ENCODE measurements at regions not wholly inside any gene's neighbourhood (a gene's known extent, or its start where the extent isn't known, plus 50 kb on each side); places are given as distances from the start of the nearest gene placed in this dataset.
"Not testable (repeated sequence)": the region's sequence is repeated elsewhere in the genome, so short reads cannot be mapped to it uniquely, and the experiment has no call there.

- H3K27ac Mint-ChIP-seq: no peak overlapping the region
Measured at GRCh38 chrY:12309212-12309611, 391.8 kb upstream of the USP9Y start.

GRCh38 chrY:12310832-12311231 is 390.2 kb upstream of the USP9Y start:
- Mint-ChIP-seq H3K27ac (no peak overlapping the region), H3K27me3 (peaks cover 2% of the 10 kb centered on the region), H3K4me3 (no peak overlapping the region), H3K4me1 (ENCODE audit: low read depth) (peaks cover 2% of the 10 kb centered on the region), H3K9me3 (ENCODE audit: low read depth) (no peaks in the 10 kb centered on the region), H3K36me3 (no peaks in the 10 kb centered on the region)

More at GRCh38 chrY:12309212-12309611, 391.8 kb upstream of the USP9Y start:
- H3K9me3 Mint-ChIP-seq (ENCODE audit: low read depth): no peaks in the 10 kb centered on the region
- H3K36me3 Mint-ChIP-seq: no peaks in the 10 kb centered on the region
- no peak overlapping the region for H3K4me3 Mint-ChIP-seq
- peaks cover 2% of the 10 kb centered on the region for H3K27me3 Mint-ChIP-seq
- peaks cover 2% of the 10 kb centered on the region for H3K4me1 Mint-ChIP-seq (ENCODE audit: low read depth)

- no peak overlapping the region for H3K27ac Mint-ChIP-seq
- no peaks in the 10 kb centered on the region for H3K4me1 Mint-ChIP-seq (ENCODE audit: low read depth)
- H3K4me3 Mint-ChIP-seq: no peak overlapping the region
- H3K9me3 Mint-ChIP-seq (ENCODE audit: low read depth): no peaks in the 10 kb centered on the region
- no peaks in the 10 kb centered on the region for H3K27me3 Mint-ChIP-seq
- H3K36me3 Mint-ChIP-seq: no peaks in the 10 kb centered on the region
Measured at GRCh38 chrY:12327751-12328150, 373.3 kb upstream of the USP9Y start.

GRCh38 chrY:12331917-12332316 is 369.1 kb upstream of the USP9Y start:
- not testable (repeated sequence) for H3K27ac Mint-ChIP-seq; H3K36me3 Mint-ChIP-seq; H3K27me3 Mint-ChIP-seq; H3K9me3 Mint-ChIP-seq (ENCODE audit: low read depth); H3K4me3 Mint-ChIP-seq; H3K4me1 Mint-ChIP-seq (ENCODE audit: low read depth)

DNA sequence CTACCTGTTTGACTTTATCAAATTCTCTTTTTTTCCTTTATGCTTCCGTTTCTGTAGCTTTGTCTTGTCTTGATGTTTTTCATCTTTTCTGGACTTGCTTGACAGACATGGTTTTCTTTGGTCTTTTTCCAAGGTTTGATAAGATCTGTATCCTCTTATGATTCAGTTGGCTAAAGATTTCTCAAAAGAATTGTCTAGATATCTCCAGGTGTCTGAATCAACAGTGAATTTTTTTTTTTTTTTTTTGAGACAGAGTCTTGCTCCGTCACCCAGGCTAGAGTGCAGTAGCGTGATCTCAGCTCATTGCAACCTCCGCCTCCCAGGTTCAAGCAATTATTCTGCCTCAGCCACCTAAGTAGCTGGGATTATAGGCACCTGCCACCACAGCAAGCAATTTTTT is 357.8 kb upstream of the USP9Y start:
- Mint-ChIP-seq H3K4me1 (ENCODE audit: low read depth) (no peaks in the 10 kb centered on the region), H3K27ac (no peak overlapping the region), H3K27me3 (peaks cover 3% of the 10 kb centered on the region), H3K36me3 (no peaks in the 10 kb centered on the region), H3K4me3 (no peak overlapping the region), H3K9me3 (ENCODE audit: low read depth) (no peaks in the 10 kb centered on the region)

GRCh38 chrY:12348181-12348580 is 352.9 kb upstream of the USP9Y start:
- no peak overlapping the region for H3K4me3 Mint-ChIP-seq
- no peaks in the 10 kb centered on the region for H3K9me3 Mint-ChIP-seq (ENCODE audit: low read depth)
- H3K36me3 Mint-ChIP-seq: peaks cover 2% of the 10 kb centered on the region
- no peaks in the 10 kb centered on the region for H3K4me1 Mint-ChIP-seq (ENCODE audit: low read depth)
- no peak overlapping the region for H3K27ac Mint-ChIP-seq
- H3K27me3 Mint-ChIP-seq: peaks cover 3% of the 10 kb centered on the region

- H3K4me3 Mint-ChIP-seq: no peak overlapping the region
- H3K36me3 Mint-ChIP-seq: no peaks in the 10 kb centered on the region
- no peak overlapping the region for H3K27ac Mint-ChIP-seq
- no peaks in the 10 kb centered on the region for H3K9me3 Mint-ChIP-seq (ENCODE audit: low read depth)
- no peaks in the 10 kb centered on the region for H3K27me3 Mint-ChIP-seq
- H3K4me1 Mint-ChIP-seq (ENCODE audit: low read depth): peaks cover 3% of the 10 kb centered on the region
Measured at GRCh38 chrY:12357204-12357603, 343.8 kb upstream of the USP9Y start.

GRCh38 chrY:12357655-12358054 is 343.4 kb upstream of the USP9Y start:
- no peaks in the 10 kb centered on the region for H3K9me3 Mint-ChIP-seq (ENCODE audit: low read depth)
- H3K4me3 Mint-ChIP-seq: no peak overlapping the region
- H3K4me1 Mint-ChIP-seq (ENCODE audit: low read depth): peaks cover 3% of the 10 kb centered on the region
- H3K27me3 Mint-ChIP-seq: no peaks in the 10 kb centered on the region
- H3K36me3 Mint-ChIP-seq: no peaks in the 10 kb centered on the region
- no peak overlapping the region for H3K27ac Mint-ChIP-seq

- Mint-ChIP-seq H3K4me3 (no peak overlapping the region), H3K27ac (no peak overlapping the region), H3K36me3 (no peaks in the 10 kb centered on the region), H3K4me1 (ENCODE audit: low read depth) (peaks cover 3% of the 10 kb centered on the region), H3K27me3 (no peaks in the 10 kb centered on the region), H3K9me3 (ENCODE audit: low read depth) (no peaks in the 10 kb centered on the region)
Measured at GRCh38 chrY:12358337-12358736, 342.7 kb upstream of the USP9Y start.

DNA sequence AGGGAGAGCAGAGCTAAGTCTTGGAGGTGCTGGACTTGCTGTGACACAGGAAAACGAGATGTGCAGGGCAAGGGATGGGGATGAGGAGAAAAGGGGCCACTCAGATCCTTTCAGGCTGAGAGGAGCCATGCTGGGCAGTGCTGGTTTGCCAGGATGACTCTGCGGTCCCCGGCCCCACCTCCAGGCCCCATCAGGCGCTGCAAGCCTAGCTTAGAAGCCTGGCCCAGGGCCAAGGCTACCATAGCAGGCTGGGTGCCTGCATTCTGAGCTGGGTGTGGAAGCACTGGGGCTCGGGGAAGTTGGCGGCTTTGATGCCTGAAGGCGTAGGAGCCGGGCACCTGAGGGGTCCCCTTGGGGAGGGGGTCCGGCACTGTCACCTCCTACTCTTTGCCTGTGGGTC is 341.2 kb upstream of the USP9Y start:
- H3K27me3 Mint-ChIP-seq: no peaks in the 10 kb centered on the region
- H3K4me1 Mint-ChIP-seq (ENCODE audit: low read depth): peaks cover 3% of the 10 kb centered on the region
- no peaks in the 10 kb centered on the region for H3K36me3 Mint-ChIP-seq
- H3K9me3 Mint-ChIP-seq (ENCODE audit: low read depth): no peaks in the 10 kb centered on the region
- no peak overlapping the region for H3K27ac Mint-ChIP-seq
- H3K4me3 Mint-ChIP-seq: no peak overlapping the region

GRCh38 chrY:12360496-12360895 is 340.5 kb upstream of the USP9Y start:
- Mint-ChIP-seq H3K9me3 (ENCODE audit: low read depth) (no peaks in the 10 kb centered on the region), H3K4me1 (ENCODE audit: low read depth) (peaks cover 3% of the 10 kb centered on the region), H3K27ac (no peak overlapping the region), H3K36me3 (no peaks in the 10 kb centered on the region), H3K27me3 (no peaks in the 10 kb centered on the region), H3K4me3 (no peak overlapping the region)

GRCh38 chrY:12365311-12365910 is 335.6 kb upstream of the USP9Y start:
- no peak overlapping the region for H3K4me3 Mint-ChIP-seq
- no peaks in the 10 kb centered on the region for H3K27me3 Mint-ChIP-seq
- no peaks in the 10 kb centered on the region for H3K4me1 Mint-ChIP-seq (ENCODE audit: low read depth)
- H3K36me3 Mint-ChIP-seq: no peaks in the 10 kb centered on the region
- H3K9me3 Mint-ChIP-seq (ENCODE audit: low read depth): no peaks in the 10 kb centered on the region
- H3K27ac Mint-ChIP-seq: no peak overlapping the region

GRCh38 chrY:12374588-12374987 is 326.4 kb upstream of the USP9Y start:
- not testable (repeated sequence) for H3K4me1 Mint-ChIP-seq (ENCODE audit: low read depth); H3K27me3 Mint-ChIP-seq; H3K4me3 Mint-ChIP-seq; H3K27ac Mint-ChIP-seq; H3K9me3 Mint-ChIP-seq (ENCODE audit: low read depth); H3K36me3 Mint-ChIP-seq

- not testable (repeated sequence) for H3K4me1 Mint-ChIP-seq (ENCODE audit: low read depth); H3K27me3 Mint-ChIP-seq; H3K4me3 Mint-ChIP-seq; H3K36me3 Mint-ChIP-seq; H3K27ac Mint-ChIP-seq; H3K9me3 Mint-ChIP-seq (ENCODE audit: low read depth)
Measured at GRCh38 chrY:12391655-12392559, 309.1 kb upstream of the USP9Y start.

DNA sequence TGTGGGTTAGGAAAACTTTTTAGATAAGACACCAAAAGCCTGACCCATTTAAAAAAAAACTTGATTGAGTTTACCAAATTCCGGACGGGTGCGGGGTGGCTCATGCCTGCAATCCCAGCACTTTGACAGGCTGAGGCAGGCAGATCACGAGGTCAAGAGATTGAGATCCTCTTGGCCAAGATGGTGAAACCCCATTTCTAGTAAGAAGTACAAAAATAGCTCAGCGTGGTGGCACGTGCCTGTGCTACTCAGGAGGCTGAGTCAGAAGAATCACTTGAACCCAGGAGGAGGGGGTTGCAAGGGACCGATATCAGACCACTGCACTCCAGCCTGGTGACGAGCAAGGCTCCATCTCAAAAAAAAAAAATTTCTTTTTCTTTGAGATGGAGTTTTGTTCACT is 307.8 kb upstream of the USP9Y start:
- Mint-ChIP-seq H3K27ac (no peak overlapping the region), H3K36me3 (no peaks in the 10 kb centered on the region), H3K4me3 (no peak overlapping the region), H3K27me3 (no peaks in the 10 kb centered on the region), H3K4me1 (ENCODE audit: low read depth) (peaks cover 4% of the 10 kb centered on the region), H3K9me3 (ENCODE audit: low read depth) (no peaks in the 10 kb centered on the region)
